ENCODE measurements at regions not wholly inside any gene's neighbourhood (a gene's known extent, or its start where the extent isn't known, plus 50 kb on each side); places are given as distances from the start of the nearest gene placed in this dataset.

DNA sequence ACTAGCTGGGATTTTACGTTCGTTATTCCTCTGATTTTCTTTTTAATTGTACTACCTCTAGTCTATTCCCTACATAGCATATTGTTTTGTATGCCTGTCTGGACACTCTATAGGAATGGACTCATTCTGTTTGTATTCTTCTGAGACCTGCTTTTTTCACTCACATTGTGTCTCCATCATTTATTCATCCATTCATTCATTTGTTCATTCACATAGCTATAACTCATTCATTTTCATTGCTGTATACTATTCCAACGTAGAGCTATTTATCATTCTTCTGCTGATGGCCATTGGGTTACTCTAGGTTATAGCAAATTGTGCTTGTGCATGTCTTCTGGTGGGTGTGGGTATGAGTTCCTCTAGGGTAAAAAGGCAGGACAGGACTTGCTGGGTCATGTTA is 74.0 kb upstream of the SLC6A6 start:
- TF ChIP-seq, protein P1, sequence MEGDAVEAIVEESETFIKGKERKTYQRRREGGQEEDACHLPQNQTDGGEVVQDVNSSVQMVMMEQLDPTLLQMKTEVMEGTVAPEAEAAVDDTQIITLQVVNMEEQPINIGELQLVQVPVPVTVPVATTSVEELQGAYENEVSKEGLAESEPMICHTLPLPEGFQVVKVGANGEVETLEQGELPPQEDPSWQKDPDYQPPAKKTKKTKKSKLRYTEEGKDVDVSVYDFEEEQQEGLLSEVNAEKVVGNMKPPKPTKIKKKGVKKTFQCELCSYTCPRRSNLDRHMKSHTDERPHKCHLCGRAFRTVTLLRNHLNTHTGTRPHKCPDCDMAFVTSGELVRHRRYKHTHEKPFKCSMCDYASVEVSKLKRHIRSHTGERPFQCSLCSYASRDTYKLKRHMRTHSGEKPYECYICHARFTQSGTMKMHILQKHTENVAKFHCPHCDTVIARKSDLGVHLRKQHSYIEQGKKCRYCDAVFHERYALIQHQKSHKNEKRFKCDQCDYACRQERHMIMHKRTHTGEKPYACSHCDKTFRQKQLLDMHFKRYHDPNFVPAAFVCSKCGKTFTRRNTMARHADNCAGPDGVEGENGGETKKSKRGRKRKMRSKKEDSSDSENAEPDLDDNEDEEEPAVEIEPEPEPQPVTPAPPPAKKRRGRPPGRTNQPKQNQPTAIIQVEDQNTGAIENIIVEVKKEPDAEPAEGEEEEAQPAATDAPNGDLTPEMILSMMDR (conservative IDR thresholded peaks at IDR 0.05 in 1 of 2, IDR thresholded peaks at IDR 0.05 in 1 of 2; ENCODE audit: extremely low read depth in 1 of 2, insufficient read depth in 1 of 2, low read depth in 1 of 2, low read length in 2 of 2), result no peak
- no peak for TF ChIP-seq EZH2 (IDR thresholded peaks at IDR 0.05; ENCODE audit: borderline replicate concordance, low read length)
